Breast epithelium (tissue), 3 donors: ENCODE measurements at regions not wholly inside any gene's neighbourhood (a gene's known extent, or its start where the extent isn't known, plus 50 kb on each side); places are given as distances from the start of the nearest gene placed in this dataset.

Source experiments
- CTCF ChIP-seq, 3 donors: fragments of 450-650 bp; IDR thresholded peaks; one replicate each; pipeline ENCODE4 v1.5.1; 2016 to 2017; ENCODE audit warnings: antibody characterized with exemption in 3 of 3, mild to moderate bottlenecking in 3 of 3, moderate library complexity in 3 of 3
- POLR2A ChIP-seq: fragments of 450-650 bp; IDR thresholded peaks from one replicate; pipeline ENCODE4 v1.6.1; 2016; ENCODE audit warnings: antibody characterized with exemption, mild to moderate bottlenecking, moderate library complexity
- POLR2AphosphoS5 ChIP-seq, 3 donors: sonication (generic); formaldehyde crosslinking; IDR thresholded peaks; one replicate each; pipeline ENCODE4 v1.6.1; 2017; ENCODE audit warnings: antibody characterized with exemption in 3 of 3

- TF ChIP-seq POLR2A (no peak), POLR2AphosphoS5 (IDR thresholded peaks at IDR 0.05) (no peak), CTCF (IDR thresholded peaks at IDR 0.05) (no peak)
Measured at GRCh38 chr14:65989981-65990380, 496.2 kb upstream of the CCDC196 start.
